Globus pallidus (tissue), 1 donor: ENCODE measurements at regions not wholly inside any gene's neighbourhood (a gene's known extent, or its start where the extent isn't known, plus 50 kb on each side); places are given as distances from the start of the nearest gene placed in this dataset.
"Not testable (repeated sequence)": the region's sequence is repeated elsewhere in the genome, so short reads cannot be mapped to it uniquely, and the experiment has no call there.

ENCODE experiments used
- DNase-seq: peaks from one replicate; pipeline ENCODE4 v3.0.0-alpha.2; 2015; ENCODE audit warnings: low spot score

DNA sequence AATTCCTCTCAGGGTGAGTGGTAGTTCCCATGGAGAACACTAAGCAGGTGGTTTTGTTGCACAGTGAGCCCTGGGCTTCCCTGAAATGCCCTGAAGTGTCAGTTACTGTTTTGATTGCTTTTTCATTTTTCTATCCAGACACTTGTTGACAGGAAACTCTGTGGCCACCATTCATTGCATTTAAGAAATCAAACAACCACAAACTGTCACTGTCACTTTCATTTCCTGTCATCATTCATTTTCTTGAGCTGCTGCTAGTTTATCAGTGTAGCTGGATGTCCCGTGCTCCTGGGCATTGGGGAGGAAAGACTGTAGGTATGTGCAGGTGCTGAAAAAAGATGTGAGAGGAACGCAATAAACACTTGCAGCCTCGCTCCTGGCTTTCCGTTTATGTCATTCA lies 891.6 kb upstream of the ZEB2 start:
- no peak for DNase-seq

DNA sequence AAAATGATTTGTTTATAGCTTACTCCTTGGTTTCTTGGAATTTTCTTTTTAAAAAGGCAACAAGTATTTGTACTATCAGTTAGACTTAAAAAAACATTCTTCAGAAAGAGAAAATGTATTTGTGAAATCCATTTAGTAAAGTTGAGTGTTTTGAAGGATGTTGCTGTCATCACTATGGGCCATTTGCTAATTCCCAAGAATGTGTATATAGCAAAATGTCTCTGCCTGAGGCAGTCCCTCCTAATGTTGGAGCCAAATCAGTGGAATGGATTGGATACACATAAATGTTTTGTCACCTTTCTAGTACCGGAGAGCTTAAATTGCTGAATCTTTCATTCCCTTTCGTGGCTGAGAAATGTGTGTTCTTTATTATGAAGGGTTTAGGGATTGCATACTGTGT lies 890.2 kb upstream of the ZEB2 start:
- no peak for DNase-seq

DNA sequence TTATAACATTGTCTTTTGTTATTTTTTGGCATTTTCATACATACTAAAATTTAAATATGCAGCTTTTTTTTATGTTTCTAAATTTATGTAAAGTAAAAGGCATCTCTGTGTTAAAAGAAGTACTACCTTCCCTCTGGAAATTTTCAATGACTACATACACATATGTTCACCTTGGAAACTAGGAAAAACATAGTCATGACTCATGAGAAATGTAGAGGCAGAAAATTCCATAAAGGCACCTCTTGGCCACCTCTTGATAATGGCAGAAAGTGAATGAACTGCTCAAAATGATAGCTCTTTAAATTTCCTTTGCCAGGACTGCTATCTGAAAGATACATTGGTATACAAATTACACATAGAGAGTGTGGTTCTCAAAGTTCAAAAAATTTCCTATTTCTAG lies 889.1 kb upstream of the ZEB2 start:
- no peak for DNase-seq

DNA sequence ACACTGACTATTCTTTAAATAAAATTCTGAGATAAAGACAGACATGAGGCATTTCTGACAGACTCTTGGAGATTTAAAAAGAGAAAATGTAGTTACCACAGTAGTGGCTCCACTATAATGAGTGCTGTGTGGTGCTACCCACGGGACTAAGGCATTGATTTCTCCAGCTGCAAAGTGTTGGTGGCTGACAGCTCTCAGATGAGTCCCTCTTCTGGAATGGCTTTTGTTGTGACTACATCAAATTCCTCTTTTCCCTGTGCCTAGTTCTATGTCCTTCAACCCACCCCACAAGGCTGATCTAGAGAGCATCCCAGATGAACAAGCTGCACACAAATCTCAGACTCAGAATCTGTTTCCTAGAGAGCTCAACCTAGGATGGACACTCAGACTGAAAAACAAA lies 884.8 kb upstream of the ZEB2 start:
- DNase-seq: no peak

DNA sequence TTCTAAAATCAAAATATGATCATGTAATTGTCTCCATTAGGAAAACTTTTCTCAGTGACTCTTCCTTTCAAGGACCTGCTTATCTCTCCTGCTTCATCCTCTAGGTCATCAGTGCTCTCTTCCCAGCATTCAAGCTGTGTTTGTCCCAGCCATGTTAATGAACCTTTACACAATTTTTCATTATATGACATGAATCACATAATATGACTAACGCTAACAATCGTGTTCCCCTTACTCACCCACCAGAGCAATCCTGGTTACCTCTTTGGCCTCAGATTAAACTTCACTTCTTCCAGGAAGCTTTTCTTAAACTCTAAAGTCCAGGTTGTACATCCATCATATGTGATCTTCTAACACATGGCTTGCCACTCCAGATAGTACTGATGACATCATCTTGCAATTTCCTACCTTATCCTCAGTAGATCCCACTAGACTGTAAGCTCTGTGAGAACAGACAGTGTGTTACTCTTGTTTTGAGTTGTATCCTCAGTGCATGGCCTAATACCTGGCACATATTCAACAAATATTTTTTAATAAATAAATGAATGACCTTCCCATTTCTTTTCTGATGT lies 882.9 kb upstream of the ZEB2 start:
- no peak for DNase-seq

DNA sequence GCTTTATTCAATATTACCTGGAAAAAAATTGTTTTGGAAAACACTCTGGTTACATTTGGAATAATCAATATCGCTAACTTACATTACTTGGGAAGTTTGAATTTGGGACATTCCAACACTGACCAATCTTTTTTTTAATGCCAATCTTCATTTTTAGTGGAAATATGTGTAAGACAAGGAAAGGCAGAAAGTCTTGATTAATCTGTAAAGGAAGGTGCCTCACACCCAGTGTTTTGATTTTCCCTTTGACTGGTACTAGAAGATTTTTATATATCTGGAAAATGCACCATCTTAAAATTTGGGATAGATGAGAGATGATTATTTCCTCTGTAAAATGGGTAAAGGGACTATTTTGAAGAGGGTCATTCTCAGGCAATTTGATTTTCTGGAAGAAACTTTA lies 879.2 kb upstream of the ZEB2 start:
- DNase-seq: no peak

DNA sequence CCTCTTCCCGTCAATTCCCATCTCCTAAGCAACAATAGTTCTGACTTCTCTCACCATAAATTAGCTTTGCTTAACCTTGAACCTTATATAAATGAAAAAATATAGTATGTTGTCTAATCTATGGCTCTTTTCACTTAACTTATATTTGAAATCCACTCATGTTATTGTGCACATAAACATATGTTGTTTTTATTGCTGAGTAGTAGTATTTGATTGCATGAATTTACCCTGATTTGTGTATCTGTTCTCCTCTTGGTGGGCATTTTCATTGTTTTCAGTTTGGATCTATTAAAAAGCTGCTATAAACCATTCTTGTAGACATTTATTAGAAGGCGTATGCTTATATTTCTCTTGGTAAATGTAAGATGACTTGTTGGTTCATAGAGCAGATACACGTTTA lies 874.3 kb upstream of the ZEB2 start:
- no peak for DNase-seq

DNA sequence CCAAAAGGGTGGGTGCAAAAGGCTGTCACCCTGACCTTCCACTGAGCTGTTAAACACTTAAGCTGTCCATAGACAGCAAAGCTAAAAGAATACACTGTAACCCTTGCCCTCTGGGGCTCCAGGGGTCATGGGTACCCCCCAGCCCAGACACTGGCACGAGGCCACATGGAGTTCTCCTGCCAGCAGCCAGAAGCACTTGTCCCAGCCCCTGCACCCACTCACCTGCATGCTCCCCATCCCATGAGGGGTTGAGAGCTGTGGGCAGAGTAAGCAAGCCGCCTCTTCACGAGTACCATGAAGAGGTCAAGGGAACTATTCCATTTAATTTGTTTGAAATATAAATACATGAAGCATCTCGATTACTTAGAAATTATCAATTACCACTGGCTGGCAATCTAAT lies 867.1 kb upstream of the ZEB2 start:
- no peak for DNase-seq

DNA sequence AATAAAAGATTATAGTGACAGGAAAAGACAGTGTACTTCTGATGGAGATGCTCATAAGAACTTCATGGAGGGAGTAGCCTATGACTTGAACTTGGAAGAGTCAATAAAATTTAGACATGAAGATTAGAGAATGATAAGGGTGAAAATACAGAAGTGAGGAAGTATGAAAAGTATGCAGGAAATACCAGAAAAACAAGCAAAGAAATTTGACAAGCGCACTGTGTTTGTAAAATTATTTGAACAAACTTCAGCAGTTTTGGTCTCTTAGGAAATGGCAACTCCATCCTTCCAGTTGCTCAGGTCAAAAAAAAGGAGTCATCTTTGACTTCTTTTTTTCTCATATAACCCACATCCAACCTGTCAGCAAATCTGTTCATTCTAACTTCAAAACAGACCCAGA lies 864.0 kb upstream of the ZEB2 start:
- no peak for DNase-seq

DNA sequence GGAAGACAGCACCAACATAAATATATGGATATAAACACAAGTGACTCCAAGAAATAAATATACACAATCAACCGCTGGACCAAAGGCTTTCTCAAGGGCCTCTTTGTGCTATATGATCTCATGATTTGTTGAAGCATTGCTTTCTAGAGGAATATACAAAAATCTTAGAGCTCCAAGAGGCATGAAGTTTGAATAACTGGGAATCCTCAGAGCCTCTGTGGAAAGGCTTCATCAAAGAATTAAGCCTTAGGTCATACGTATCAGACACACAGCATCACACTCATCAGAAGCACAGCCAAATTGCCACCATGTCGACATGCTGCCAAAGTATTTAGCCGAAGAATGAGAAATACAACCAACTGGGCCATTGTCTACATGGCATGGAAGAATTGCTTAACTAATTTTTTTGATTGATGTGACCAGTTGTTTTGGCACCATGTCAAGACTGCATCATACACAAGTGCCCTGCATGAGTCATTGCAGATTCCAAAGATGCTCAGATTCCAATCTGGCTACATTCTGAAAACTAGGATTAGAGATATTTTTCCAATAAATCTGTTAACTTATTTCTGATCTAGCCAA lies 860.6 kb upstream of the ZEB2 start:
- DNase-seq: no peak

DNA sequence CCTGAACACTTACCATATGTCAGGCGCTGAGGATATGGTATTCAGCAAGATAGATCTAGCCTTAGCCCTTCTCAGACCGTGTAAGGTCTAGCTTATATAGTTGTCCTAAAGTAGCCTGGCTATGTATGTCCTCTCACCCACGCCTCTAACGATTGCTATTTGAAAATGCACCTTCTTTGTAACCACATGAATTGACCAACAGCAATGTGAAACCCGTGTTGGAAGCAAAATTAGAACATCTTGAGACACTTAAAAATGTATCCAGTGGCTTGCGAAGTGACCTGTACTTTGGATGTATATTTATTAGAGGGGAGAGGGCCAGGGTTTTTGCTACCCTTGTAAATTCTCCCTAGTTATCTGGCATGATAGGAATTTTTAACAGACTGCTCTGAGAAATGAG lies 860.0 kb upstream of the ZEB2 start:
- no peak for DNase-seq

DNA sequence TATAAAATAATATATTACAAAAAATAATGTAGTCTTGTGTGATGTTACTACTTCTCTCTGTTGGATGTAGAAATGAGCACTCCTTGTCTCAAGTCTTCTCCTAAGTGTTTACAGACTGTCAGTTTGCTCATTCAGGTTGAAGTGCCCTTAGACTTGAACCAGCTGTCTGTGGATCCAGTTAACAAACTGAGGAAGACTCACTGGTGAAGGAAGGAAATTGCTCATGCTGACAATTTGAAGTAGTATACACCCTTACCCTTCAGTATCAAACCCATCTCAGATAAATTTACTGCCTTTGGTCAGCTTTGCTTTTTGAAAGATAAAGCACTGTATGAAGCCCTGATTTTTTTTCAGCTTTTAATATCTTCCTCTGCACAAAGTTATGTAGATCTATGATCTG lies 854.2 kb upstream of the ZEB2 start:
- no peak for DNase-seq

DNA sequence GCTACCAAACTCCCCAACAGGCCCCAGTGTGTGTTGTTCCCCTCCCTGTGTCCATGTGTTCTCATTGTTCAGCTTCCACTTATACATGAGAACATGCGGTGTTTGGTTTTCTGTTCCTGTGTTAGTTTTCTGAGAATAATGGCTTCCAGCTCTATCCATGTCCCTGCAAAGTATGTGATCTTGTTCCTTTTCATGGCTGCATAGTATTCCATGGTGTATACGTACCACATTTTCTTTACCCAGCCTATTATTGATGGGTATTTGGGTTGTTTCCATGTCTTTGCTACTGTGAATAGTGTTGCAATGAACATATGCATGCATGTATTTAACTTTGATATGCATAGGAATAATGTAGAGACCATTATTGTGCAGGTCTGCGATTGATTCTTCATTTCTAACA lies 847.4 kb upstream of the ZEB2 start:
- DNase-seq: not testable (repeated sequence)

DNA sequence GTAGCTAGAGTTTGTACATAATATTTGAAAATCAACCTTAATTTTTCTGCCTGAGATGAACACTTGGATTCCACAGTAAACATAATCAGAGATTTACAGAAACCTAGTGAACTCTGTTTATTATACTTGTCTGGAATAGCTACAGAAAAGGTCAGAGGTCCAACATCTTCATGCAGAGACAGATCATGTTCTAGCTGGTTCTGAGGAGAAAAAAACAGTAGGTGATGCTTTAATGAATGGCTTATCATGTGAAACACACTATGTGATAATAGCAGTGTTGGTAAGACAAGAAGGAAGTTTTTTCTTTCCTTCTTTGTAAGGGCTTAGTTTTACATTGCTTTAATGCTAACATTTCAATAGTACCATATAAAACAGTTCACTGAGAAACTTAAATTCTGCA lies 846.4 kb upstream of the ZEB2 start:
- no peak for DNase-seq

DNA sequence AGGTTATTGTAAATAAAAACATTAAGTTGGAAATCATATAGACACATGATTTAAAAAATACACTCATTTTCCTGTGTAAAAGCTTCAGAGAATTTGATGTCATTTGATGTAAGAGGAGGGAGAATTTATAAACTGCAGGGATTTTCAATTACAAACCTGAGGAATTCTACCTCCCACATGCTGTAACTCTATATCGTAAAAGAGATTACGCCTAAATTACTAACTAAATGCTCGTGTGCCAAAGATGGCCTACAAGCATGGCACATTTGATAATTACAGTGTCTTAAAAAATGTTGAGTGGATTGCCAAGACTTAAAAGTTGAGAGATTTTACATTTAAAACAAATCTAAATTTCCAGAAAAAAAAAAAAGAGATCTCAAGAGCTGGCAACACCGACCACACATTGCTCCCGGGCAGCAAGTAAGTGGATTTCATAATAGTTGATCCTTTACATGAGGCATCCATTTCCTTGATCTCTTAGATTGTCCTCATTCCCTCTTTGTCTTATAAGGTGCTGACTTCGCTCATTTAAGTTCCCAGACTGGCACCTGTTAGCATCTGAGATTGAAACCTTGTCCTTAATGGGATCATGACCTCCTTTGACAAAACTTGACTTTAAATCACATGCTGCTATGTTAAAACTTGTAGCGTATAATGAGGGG lies 840.3 kb upstream of the ZEB2 start:
- DNase-seq: no peak

DNA sequence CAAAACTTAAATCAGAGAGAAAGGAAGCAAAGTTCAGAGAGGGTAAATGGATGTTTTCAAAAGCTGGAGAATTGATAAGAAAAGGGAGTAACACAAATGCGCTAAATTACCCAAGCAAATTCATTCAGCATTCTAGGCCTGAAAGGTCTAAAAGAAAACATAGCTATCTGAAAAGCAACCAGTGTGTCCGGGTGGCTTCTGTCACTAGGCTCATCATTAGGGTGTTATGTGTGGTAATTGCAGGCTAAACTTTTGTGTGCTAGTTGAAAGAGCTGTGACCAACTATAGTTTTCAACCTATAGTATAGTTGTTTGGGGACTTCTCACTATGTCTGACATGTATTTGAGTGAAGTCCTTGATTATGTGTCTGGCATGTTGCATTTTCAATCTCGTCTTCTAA lies 839.6 kb upstream of the ZEB2 start:
- DNase-seq: no peak

DNA sequence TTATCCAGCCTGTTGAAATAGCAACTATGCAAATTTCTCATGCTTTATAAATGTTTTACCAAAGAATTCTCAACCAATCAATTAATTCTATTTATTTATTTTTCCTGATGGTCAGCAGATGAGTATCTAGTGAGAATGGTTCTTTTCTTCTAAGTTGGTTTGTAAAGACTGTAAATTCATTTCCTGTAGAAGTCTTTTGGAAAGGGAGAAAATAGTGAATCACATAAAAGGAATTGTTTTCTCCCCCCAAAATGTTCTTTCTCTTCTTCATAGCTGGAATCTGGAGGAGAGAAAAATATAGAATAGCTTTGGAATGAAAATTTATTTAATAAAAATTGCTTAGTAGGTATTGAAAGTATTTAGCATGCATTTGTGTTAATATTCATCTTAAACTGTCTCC lies 836.1 kb upstream of the ZEB2 start:
- DNase-seq: no peak

DNA sequence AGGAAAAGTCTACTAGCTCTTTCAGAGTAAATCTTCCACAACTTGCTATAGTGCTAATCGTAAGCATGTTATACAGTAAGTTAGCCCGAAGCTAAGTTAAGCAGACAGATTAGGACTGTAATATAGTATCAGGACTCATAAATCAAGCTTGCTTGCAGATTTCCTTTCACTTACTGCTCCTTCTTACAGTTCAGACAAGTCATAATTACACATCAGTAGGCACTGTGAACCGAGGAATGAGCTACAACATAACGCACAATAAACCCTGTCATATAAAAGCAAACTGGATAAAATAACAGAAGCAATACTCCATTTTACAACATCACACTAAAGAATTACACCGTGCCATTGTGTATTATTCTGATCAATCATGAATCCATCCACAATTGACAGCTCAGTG lies 832.6 kb upstream of the ZEB2 start:
- DNase-seq: no peak

DNA sequence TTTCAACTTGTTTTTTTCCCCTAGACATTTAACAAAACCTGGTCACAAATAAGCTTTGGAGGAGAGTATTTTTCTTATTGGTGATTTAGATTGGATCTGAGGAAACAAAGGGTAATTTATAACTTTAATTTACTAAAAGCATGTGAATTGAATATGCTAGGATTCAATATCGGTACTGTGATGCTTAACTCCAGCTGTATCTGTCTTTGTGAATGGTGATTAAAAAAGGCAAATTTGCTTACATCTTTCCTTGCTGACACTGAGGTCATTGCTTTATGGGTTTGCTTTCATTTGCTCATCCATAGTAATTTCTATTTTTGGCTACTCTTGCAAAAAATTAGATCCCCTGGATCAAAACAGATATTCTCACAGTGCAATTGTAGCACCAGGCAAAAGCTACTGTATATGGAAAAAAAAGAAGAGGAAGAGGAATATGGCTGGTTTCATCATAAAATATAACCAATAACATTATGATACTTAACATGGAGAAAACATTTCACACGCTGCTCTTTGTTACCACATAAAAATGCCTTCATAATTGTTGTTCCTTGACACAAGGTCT lies 832.0 kb upstream of the ZEB2 start:
- no peak for DNase-seq

DNA sequence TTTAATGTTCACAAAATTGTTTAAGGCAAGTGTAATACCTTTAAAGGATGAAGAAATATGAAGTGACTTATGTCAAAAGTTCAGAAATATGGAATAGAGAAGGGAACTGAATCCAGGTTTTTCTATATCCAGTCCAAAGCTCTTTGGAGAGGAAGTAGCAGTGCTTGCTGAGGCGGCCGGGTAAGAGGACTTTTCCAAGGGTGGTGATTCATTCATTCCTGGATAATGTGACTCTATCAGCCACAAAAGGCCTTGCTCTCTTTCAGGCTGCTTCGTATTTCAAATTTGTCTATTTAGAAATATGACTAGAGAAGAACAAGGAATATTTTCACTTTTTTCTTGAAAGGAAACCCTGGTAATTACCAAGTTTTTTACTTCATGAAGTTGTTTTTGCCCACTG lies 830.1 kb upstream of the ZEB2 start:
- DNase-seq: no peak

DNA sequence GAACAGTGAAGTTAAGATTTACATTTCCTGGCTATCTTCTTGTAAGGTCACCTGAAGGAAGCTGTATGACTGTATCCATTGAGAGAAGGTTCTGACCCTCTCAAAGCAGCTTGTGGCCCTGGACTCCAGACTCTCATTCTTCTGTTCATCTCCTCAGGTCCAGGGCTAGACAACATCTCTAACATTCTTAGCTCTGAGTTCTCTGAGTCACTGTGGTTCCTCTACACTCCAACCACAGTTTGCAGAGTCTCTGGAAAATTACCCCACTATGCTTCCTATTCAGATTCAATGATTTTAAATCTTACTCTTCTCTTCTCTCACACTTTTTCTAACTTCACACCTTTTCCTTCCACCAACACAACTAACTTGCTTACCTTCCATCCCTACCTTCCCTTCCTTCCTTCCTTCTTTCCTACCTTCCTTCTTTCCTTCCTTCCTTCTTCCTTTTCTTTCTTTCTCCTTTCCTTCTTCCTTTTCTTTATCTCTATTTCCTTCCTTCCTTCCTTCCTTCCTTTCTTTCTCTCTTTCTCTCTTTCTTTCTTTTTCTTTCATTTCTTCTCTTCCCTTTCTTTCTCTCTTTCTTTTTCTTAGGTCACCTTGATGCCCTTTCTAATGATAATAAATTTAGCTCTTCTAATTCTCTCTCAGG lies 824.3 kb upstream of the ZEB2 start:
- DNase-seq: no peak

DNA sequence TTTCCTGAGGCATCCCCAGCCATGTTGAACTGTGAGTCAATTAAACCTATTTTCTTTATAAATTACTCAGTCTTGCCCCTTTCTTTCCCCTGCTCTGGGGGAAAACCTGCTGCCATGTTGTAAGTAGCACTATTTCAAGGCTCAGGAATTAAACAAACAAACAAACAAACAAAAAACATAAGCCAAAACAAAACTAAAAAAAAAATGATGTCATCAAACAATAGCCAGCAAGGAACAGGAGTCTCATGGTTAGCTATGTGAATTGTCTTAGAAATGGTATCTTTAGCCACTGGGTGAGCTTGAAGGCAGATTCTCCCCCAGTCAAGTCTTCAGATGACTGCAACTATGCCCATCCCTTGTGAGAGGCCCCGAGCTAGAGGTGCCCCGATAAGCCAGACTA lies 823.4 kb upstream of the ZEB2 start:
- no peak for DNase-seq

DNA sequence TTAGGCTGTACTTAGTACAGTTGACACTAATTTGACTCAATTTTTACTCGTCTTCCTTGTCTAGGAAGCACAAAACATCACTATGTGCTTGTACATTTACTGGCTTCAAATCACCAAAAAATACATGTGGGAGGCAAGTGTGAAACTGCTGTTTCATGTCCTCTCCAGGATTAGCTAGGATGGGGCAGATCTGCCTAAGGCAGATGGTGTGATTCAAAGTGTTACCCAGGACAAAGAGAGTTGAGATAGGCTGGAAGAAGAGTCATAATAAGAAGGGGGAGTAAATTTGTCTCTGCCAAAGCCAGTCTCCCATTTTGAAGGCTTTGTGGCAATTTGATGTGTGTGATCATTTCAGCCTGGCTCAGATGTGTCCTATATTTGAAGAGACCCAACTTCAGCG lies 821.6 kb upstream of the ZEB2 start:
- no peak for DNase-seq
